DND-41 (cell line): ENCODE measurements at regions not wholly inside any gene's neighbourhood (a gene's known extent, or its start where the extent isn't known, plus 50 kb on each side); places are given as distances from the start of the nearest gene placed in this dataset.

ENCODE experiments used
- ATAC-seq: fragments of 200-7000 bp; cut with Tn5 transposase; 3 replicates; pipeline ENCODE4 v1.9.1; 2021; ENCODE audit warnings: low read depth; ENCODE audit not compliant: insufficient read depth
- DNase-seq: peaks from one replicate; pipeline ENCODE4 v3.0.0-alpha.2; 2020
- H2AFZ ChIP-seq: 2 replicates; pipeline ENCODE4 v1.6.0; 2012; ENCODE audit warnings: low read depth, low read length
- H3K27ac ChIP-seq: 2 replicates; pipeline ENCODE4 v1.5.1; 2012; ENCODE audit warnings: low read length, inconsistent platforms
- H3K27me3 ChIP-seq: fragments of 200-600 bp; sonication (generic); 2 replicates; pipeline ENCODE4 v1.6.0; 2012; ENCODE audit warnings: low read length, mild to moderate bottlenecking, inconsistent platforms; ENCODE audit not compliant: insufficient read depth, poor library complexity
- H3K36me3 ChIP-seq: 2 replicates; pipeline ENCODE4 v1.5.1; 2012; ENCODE audit warnings: low read length, inconsistent platforms; ENCODE audit not compliant: insufficient read depth
- H3K4me1 ChIP-seq: 2 replicates; pipeline ENCODE4 v1.5.1; 2012; ENCODE audit warnings: mild to moderate bottlenecking, low read length; ENCODE audit not compliant: insufficient read depth
- H3K4me2 ChIP-seq: 2 replicates; pipeline ENCODE4 v1.6.0; 2012; ENCODE audit warnings: mild to moderate bottlenecking, moderate library complexity, low read length, inconsistent platforms; ENCODE audit not compliant: insufficient read depth
- H3K4me3 ChIP-seq, 2 experiments: fragments of 200-600 bp in 1 of 2; shearing (Covaris generic) in 1 of 2; 2 replicates each; pipeline ENCODE4 v1.5.1; 2012 to 2016; ENCODE audit warnings: inconsistent platforms in 2 of 2, low read length in 2 of 2, mild to moderate bottlenecking in 2 of 2, low read depth in 1 of 2, moderate library complexity in 1 of 2
- H3K79me2 ChIP-seq: 2 replicates; pipeline ENCODE4 v1.6.0; 2012; ENCODE audit warnings: low read length, inconsistent platforms; ENCODE audit not compliant: insufficient read depth
- H3K9ac ChIP-seq: 2 replicates; pipeline ENCODE4 v1.6.0; 2012; ENCODE audit warnings: low read depth, mild to moderate bottlenecking, inconsistent platforms, low read length, moderate library complexity
- H3K9me3 ChIP-seq: 2 replicates; pipeline ENCODE4 v1.5.1; 2012; ENCODE audit warnings: low read length, moderate library complexity, mild to moderate bottlenecking, inconsistent platforms; ENCODE audit not compliant: insufficient read depth, severe bottlenecking
- H4K20me1 ChIP-seq: 2 replicates; pipeline ENCODE4 v1.6.0; 2012; ENCODE audit warnings: low read length; ENCODE audit not compliant: insufficient read depth
- CTCF ChIP-seq: IDR thresholded peaks from 2 replicates; pipeline ENCODE4 v1.5.1; 2012; ENCODE audit warnings: borderline replicate concordance, low read length, moderate library complexity, mild to moderate bottlenecking; ENCODE audit not compliant: poor library complexity, severe bottlenecking; ENCODE audit errors: extremely low read depth
- EZH2 ChIP-seq: IDR thresholded peaks from 3 replicates; pipeline ENCODE4 v1.6.1; 2012; ENCODE audit warnings: borderline replicate concordance, low read depth, mild to moderate bottlenecking, moderate library complexity, low read length, inconsistent platforms; ENCODE audit not compliant: severe bottlenecking

GRCh38 chr2:155703048-155703447 is 629.5 kb downstream of the NR4A2 start:
- Histone ChIP-seq H3K4me2 (no peak overlapping the region), H3K9me3 (no peaks in the 10 kb centered on the region), H3K9ac (no peak overlapping the region), H4K20me1 (no peaks in the 10 kb centered on the region), H3K4me1 (no peaks in the 10 kb centered on the region), H3K36me3 (no peaks in the 10 kb centered on the region), H3K4me3 (no peak overlapping the region), H3K79me2 (no peaks in the 10 kb centered on the region), H2AFZ (no peak overlapping the region), H3K27me3 (no peaks in the 10 kb centered on the region), H3K27ac (no peak overlapping the region)
- TF ChIP-seq CTCF, result no peak
- no peak for TF ChIP-seq EZH2
- no peak for ATAC-seq
- no peak for DNase-seq

GRCh38 chr2:155701721-155702120 is 630.8 kb downstream of the NR4A2 start:
- no peak for ATAC-seq
- H3K4me1 ChIP-seq, result no peaks in the 10 kb centered on the region

GRCh38 chr2:155696571-155696970 is 636.0 kb downstream of the NR4A2 start:
- Histone ChIP-seq H3K36me3 (no peaks in the 10 kb centered on the region), H3K27me3 (no peaks in the 10 kb centered on the region), H3K4me2 (no peak overlapping the region), H3K9me3 (no peaks in the 10 kb centered on the region), H3K9ac (no peak overlapping the region), H3K27ac (no peak overlapping the region), H3K79me2 (no peaks in the 10 kb centered on the region), H2AFZ (no peak overlapping the region), H4K20me1 (no peaks in the 10 kb centered on the region), H3K4me1 (no peaks in the 10 kb centered on the region), H3K4me3 (no peak overlapping the region)
- TF ChIP-seq CTCF (no peak), EZH2 (no peak)
- no peak for DNase-seq
- ATAC-seq, result no peak

More at GRCh38 chr2:155701721-155702120, 630.8 kb downstream of the NR4A2 start:
- Histone ChIP-seq H4K20me1 (no peaks in the 10 kb centered on the region), H3K4me2 (no peak overlapping the region), H3K4me3 (no peak overlapping the region), H3K79me2 (no peaks in the 10 kb centered on the region), H2AFZ (no peak overlapping the region), H3K27me3 (no peaks in the 10 kb centered on the region), H3K9me3 (no peaks in the 10 kb centered on the region), H3K9ac (no peak overlapping the region), H3K27ac (no peak overlapping the region), H3K36me3 (no peaks in the 10 kb centered on the region)
- TF ChIP-seq EZH2 (no peak), CTCF (no peak)
- DNase-seq, result no peak

- Histone ChIP-seq H3K9ac (no peak overlapping the region), H2AFZ (no peak overlapping the region), H3K36me3 (no peaks in the 10 kb centered on the region), H3K4me1 (no peaks in the 10 kb centered on the region), H3K4me3 (no peak overlapping the region), H3K4me2 (no peak overlapping the region), H4K20me1 (no peaks in the 10 kb centered on the region), H3K9me3 (no peaks in the 10 kb centered on the region), H3K27me3 (no peaks in the 10 kb centered on the region), H3K79me2 (no peaks in the 10 kb centered on the region), H3K27ac (no peak overlapping the region)
- no peak for DNase-seq
- TF ChIP-seq CTCF (no peak), EZH2 (no peak)
- no peak for ATAC-seq
Measured at GRCh38 chr2:155695505-155695904, 637.0 kb downstream of the NR4A2 start.
